ENCODE measurements at regions not wholly inside any gene's neighbourhood (a gene's known extent, or its start where the extent isn't known, plus 50 kb on each side); places are given as distances from the start of the nearest gene placed in this dataset.

DNA sequence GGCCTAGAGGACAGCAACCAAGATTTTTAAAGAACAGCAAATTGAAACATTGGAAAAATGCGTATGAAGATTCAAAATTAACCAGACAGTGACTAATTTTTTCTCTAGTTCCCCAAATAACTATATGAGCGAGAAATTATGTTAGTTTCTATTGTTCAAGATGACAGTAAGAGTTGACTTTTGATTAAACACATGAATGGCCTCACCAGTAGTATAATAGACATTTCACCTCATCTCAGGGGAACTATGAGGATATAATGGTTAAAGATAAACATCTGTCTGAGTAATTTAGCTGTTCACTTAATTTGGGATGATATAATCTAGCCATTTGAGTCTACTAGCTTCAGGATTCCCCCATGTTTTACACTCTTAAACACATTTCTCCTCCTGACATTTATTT, 380.9 kb upstream of the NWD2 start:
- no peak for DNase-seq (ENCODE audit: low read depth in 1 of 2, low spot score in 1 of 2)
- no peak for TF ChIP-seq CTCF (IDR thresholded peaks at IDR 0.05; ENCODE audit: low read depth, low read length)
- Histone ChIP-seq H3K9me3 (ENCODE audit: low read depth) (no peaks in the 10 kb centered on the region), H3K27ac (no peak overlapping the region), H3K36me3 (no peaks in the 10 kb centered on the region), H3K4me3 (no peak overlapping the region), H3K4me1 (ENCODE audit: low read depth) (no peaks in the 10 kb centered on the region), H3K27me3 (no peaks in the 10 kb centered on the region)

DNA sequence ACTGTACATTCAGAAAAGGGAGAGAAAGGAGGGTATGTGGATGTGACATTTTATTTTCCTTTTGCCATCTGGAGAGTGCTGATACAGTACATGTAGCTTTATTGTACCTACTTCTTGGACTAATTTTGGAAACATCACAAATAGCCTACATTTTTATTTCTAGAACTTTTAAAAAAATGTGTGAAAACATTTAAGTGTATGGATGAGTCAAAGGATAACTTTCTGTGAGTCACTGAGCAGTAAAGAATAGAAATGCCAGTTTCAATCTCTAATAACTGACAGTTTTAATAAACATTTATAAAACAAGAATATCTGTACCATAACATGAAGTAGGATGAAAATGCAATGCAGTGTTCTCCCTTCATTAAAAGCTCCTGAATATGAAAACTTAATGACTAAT, 374.4 kb upstream of the NWD2 start:
- no peak for TF ChIP-seq CTCF (IDR thresholded peaks at IDR 0.05; ENCODE audit: low read depth, low read length)
- Histone ChIP-seq H3K4me1 (ENCODE audit: low read depth) (no peaks in the 10 kb centered on the region), H3K27me3 (no peaks in the 10 kb centered on the region), H3K27ac (no peak overlapping the region), H3K36me3 (no peaks in the 10 kb centered on the region), H3K9me3 (ENCODE audit: low read depth) (no peaks in the 10 kb centered on the region), H3K4me3 (no peak overlapping the region)
- no peak for DNase-seq (ENCODE audit: low read depth in 1 of 2, low spot score in 1 of 2)

GRCh38 chr4:36872679-36873078, 371.9 kb upstream of the NWD2 start:
- Histone ChIP-seq H3K4me3 (no peak overlapping the region), H3K9me3 (ENCODE audit: low read depth) (no peaks in the 10 kb centered on the region), H3K4me1 (ENCODE audit: low read depth) (no peaks in the 10 kb centered on the region), H3K36me3 (no peaks in the 10 kb centered on the region), H3K27me3 (no peaks in the 10 kb centered on the region), H3K27ac (no peak overlapping the region)
- TF ChIP-seq CTCF (IDR thresholded peaks at IDR 0.05; ENCODE audit: low read depth, low read length): no peak
- no peak for DNase-seq (ENCODE audit: low read depth in 1 of 2, low spot score in 1 of 2)

DNA sequence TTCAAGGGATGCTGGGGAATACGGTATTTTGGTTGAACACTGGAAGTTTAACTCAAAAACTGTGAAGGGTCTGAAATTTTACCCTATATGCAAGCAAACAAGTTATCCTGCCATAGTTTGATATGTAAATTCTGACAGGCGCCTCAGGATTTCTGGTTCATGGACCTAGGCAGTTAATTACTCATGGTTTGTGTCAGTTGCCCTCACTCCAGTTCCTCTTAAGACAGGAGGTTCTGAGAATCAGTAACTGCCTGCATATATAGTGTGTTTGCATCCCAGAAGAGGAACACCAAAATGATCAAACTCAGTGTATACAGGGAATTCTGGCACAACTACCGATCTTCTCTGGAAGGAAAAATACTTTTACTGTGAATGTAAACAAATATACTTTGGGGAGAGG, 360.4 kb upstream of the NWD2 start:
- no peaks in the 10 kb centered on the region for H3K9me3 ChIP-seq (ENCODE audit: low read depth)
- no peak overlapping the region for H3K27ac ChIP-seq
- TF ChIP-seq CTCF (IDR thresholded peaks at IDR 0.05; ENCODE audit: low read depth, low read length): no peak
- no peaks in the 10 kb centered on the region for H3K27me3 ChIP-seq
- no peak overlapping the region for H3K4me3 ChIP-seq
- no peak for DNase-seq (ENCODE audit: low read depth in 1 of 2, low spot score in 1 of 2)
- H3K36me3 ChIP-seq: no peaks in the 10 kb centered on the region
- no peaks in the 10 kb centered on the region for H3K4me1 ChIP-seq (ENCODE audit: low read depth)

GRCh38 chr4:36891971-36892370, 352.6 kb upstream of the NWD2 start:
- H3K27ac ChIP-seq: no peak overlapping the region
- no peaks in the 10 kb centered on the region for H3K27me3 ChIP-seq
- DNase-seq (ENCODE audit: low read depth in 1 of 2, low spot score in 1 of 2): no peak
- H3K9me3 ChIP-seq (ENCODE audit: low read depth): no peaks in the 10 kb centered on the region
- H3K4me1 ChIP-seq (ENCODE audit: low read depth): no peaks in the 10 kb centered on the region
- H3K4me3 ChIP-seq: no peak overlapping the region
- TF ChIP-seq CTCF (IDR thresholded peaks at IDR 0.05; ENCODE audit: low read depth, low read length): no peak
- no peaks in the 10 kb centered on the region for H3K36me3 ChIP-seq

DNA sequence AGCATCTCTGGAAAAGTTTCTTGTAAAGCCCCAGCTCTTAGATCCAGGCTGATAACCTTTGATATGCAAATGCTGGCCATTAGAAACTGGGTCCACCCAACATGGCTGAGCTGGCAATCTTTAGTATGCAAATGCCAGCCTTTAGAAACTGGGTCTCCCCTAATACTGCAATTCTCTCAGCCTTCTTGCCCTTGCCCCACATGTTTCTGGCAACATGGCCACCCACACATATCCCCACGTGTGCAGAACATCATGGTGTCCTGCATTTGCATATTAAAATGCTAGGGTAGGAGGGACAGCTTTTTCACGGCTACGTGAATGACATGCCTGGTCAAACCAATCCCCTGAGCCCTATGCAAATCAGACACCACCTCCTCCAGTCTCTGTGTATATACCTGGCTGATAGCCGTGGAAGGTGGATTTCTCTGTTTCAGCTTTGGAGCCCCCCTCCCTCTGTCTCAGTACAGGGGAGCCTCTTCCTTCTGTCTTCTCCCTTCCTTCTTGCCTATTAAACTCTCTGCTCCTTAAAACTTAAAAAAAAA, 344.0 kb upstream of the NWD2 start:
- Histone ChIP-seq H3K27me3 (no peaks in the 10 kb centered on the region), H3K36me3 (no peaks in the 10 kb centered on the region), H3K27ac (no peak overlapping the region), H3K9me3 (ENCODE audit: low read depth) (no peaks in the 10 kb centered on the region), H3K4me1 (ENCODE audit: low read depth) (no peaks in the 10 kb centered on the region), H3K4me3 (no peak overlapping the region)
- no peak for DNase-seq (ENCODE audit: low read depth in 1 of 2, low spot score in 1 of 2)
- TF ChIP-seq CTCF (IDR thresholded peaks at IDR 0.05; ENCODE audit: low read depth, low read length): no peak
